T-helper 1 cell treated with Interleukin-12 subunit alpha and Interleukin-12 subunit beta and Interleukin-4 antibody, amounts not matched to agents 30 ng/mL and 1 ng/mL, for 36 hours (primary cell): ENCODE measurements at regions not wholly inside any gene's neighbourhood (a gene's known extent, or its start where the extent isn't known, plus 50 kb on each side); places are given as distances from the start of the nearest gene placed in this dataset.
"Not testable (repeated sequence)": the region's sequence is repeated elsewhere in the genome, so short reads cannot be mapped to it uniquely, and the experiment has no call there.

Experiments
- intact Hi-C: fragments of 100-400 bp; cut with micrococcal nuclease; formaldehyde crosslinking; loops from one replicate; pipeline ENCODE4 v1.15.1; 2024

GRCh38 chr3:75583116-75583515 is 81.0 kb upstream of the FRG2C start:
- intact Hi-C loops, result not testable (repeated sequence)

GRCh38 chr3:75587695-75588094 is 76.4 kb upstream of the FRG2C start:
- intact Hi-C loops, result not testable (repeated sequence)

DNA sequence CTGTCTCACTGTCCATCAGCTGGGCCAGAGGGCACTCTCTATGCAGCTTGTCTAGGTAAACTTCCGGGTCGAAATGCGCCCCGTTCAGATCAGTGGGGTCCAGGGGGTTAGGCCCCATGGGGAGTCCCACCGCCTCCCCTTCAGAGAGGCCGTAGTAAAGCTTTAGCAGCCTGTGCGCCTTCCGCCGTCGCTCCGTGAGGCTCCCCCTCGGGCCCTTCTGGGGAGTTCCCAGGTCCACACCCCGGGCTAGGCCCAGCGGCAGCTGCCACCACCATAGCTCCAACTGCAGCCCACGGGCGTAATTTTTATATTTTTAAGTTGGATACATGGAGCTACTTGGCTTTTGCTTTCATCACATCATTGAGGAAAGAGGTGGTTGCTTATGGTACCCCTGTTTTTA is 73.7 kb upstream of the FRG2C start:
- intact Hi-C loops, result not testable (repeated sequence)

- intact Hi-C loops, result loop anchor here (1.0 kb wide), 1 partner anchor 38 kb away; no protein-coding TSS in a partner anchor
Measured at GRCh38 chr3:75604286-75604934, 59.7 kb upstream of the FRG2C start.

GRCh38 chr3:75607996-75608395 is 56.1 kb upstream of the FRG2C start:
- intact Hi-C loops, result not testable (repeated sequence)

GRCh38 chr3:75609598-75609997 is 54.5 kb upstream of the FRG2C start:
- intact Hi-C loops, result not testable (repeated sequence)

GRCh38 chr3:75610773-75611172 is 53.4 kb upstream of the FRG2C start:
- intact Hi-C loops, result no loop called here

DNA sequence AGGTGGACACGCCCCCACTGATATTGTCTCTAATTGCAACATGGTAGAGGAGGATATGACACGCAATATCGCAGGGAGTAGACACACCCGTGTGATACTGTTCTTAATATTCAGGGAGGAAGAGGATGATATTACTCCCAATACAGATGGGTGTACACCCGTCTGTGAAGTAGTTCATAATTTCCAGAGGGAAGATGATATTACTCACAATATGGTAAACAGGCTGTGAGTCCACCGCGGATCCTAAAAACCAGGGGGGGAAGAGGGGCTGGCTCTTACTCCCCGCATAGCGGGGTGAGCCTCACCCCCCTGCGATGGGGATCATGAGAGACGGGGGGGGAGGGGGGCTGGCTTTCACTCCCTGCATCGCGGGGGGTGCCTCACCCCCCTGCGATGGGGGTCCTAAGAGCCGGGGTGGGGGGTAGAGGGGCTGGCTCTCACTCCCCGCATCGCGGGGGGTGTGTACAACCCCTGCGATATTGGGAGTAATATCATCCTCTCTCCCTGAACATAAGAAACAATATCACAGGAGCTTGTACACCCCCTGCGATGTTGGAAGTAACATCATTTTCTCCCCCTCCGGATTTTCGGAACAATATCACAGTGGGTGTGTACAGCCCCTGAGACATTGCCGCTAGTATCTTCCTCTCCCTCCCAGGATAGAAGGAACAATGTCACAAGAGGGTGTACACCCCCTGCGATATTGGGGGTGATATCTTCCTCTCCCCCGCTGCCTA is 52.2 kb upstream of the FRG2C start:
- intact Hi-C loops, result not testable (repeated sequence)
